Transverse colon (tissue), 4 donors: ENCODE measurements at regions not wholly inside any gene's neighbourhood (a gene's known extent, or its start where the extent isn't known, plus 50 kb on each side); places are given as distances from the start of the nearest gene placed in this dataset.

Experiments
- DNase-seq: peaks from one replicate; pipeline ENCODE4 v3.0.0-alpha.2; 2019
- H3K27ac ChIP-seq, 4 donors: fragments of 200-600 bp; sonication (generic); 2 replicates each; pipeline ENCODE4 v1.5.1; 2016 to 2018; ENCODE audit warnings: inconsistent platforms in 4 of 4
- H3K27me3 ChIP-seq: fragments of 200-600 bp; sonication (generic); 2 replicates; pipeline ENCODE4 v1.5.1; 2017; ENCODE audit warnings: inconsistent platforms
- H3K36me3 ChIP-seq, 4 donors: fragments of 200-600 bp; sonication (generic); 2 replicates each; pipeline ENCODE4 v1.5.1; 2017 to 2019; ENCODE audit warnings: inconsistent platforms in 4 of 4
- H3K4me1 ChIP-seq, 4 donors: fragments of 200-600 bp; sonication (generic); 2 replicates each; pipeline ENCODE4 v1.5.1; 2017 to 2020; ENCODE audit warnings: inconsistent platforms in 4 of 4
- H3K4me3 ChIP-seq, 4 donors: fragments of 200-600 bp; sonication (generic); 1 replicate in 1 of 4; 2 replicates in 3 of 4; pipeline versions ENCODE4 v1.5.1 to v1.6.1; 2017 to 2019; ENCODE audit warnings: inconsistent platforms in 4 of 4
- H3K9me3 ChIP-seq, 2 donors: fragments of 200-600 bp; sonication (generic); 2 replicates each; pipeline ENCODE4 v1.5.1; 2017 to 2019; ENCODE audit warnings: inconsistent platforms in 2 of 2
- EP300 ChIP-seq: sonication (generic); formaldehyde crosslinking; IDR thresholded peaks from one replicate; pipeline ENCODE4 v1.6.1; 2017; ENCODE audit warnings: antibody characterized with exemption, low read depth
- POLR2A ChIP-seq: fragments of 450-650 bp; IDR thresholded peaks from one replicate; pipeline ENCODE4 v1.6.1; 2016; ENCODE audit warnings: antibody characterized with exemption, mild to moderate bottlenecking, moderate library complexity
- POLR2AphosphoS5 ChIP-seq, 3 donors: sonication (generic); formaldehyde crosslinking; IDR thresholded peaks; one replicate each; pipeline ENCODE4 v1.6.1; 2016; ENCODE audit warnings: antibody characterized with exemption in 3 of 3
- WGBS, 2 donors: methylation state at CpG; one replicate each; pipeline ENCODE4 v1.1.5; 2018; ENCODE audit warnings: low coverage in 1 of 2; 5-methylcytosine and 5-hydroxymethylcytosine counted together
- in situ Hi-C, 4 donors: fragments of 200-750 bp; cut with MboI; loops; one replicate each; pipeline versions ENCODE4 v1.15.0 to v1.15.1; 2017; ENCODE audit warnings: low sequenced_read_pairs in 3 of 4, low pct_ligation_motif_present in 1 of 4, low pct_unique_long_range_greater_than_20kb in 1 of 4
- intact Hi-C: fragments of 100-400 bp; cut with DNase I; formaldehyde crosslinking; loops from one replicate; pipeline ENCODE4 v1.15.1; 2023; ENCODE audit warnings: low total_unique reads
- TF ChIP-seq, protein P1 (sequence below), 5 experiments: fragments of 200-600 bp in 3 of 5; fragments of 450-650 bp in 2 of 5; sonication (generic) in 3 of 5; IDR thresholded peaks; 1 replicate in 2 of 5; 2 replicates in 3 of 5; pipeline ENCODE4 v1.5.1; 2016 to 2017; ENCODE audit warnings: antibody characterized with exemption in 5 of 5, inconsistent platforms in 3 of 5, mild to moderate bottlenecking in 2 of 5, moderate library complexity in 1 of 5

DNA sequence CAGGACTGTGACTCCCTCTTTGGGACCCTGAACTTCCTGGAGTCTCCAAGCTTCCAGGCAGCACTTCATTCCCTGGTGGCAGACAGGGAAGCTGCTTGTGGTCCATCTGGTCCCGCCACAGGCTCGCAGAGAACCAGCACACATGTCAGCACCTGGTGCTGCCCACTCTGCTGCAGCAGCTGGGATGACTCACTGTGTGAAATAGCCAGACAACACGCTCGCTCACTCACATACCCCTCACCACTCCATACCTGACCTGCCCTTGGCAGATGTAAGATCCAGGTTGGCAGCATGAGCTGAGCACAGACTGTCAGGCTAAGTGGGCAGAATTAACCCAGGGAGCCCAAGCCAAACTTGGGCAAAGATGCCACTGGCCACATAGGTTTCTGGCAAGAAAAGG, 613.5 kb downstream of the PCDH18 start:
- Histone ChIP-seq H3K27me3 (no peaks in the 10 kb centered on the region), H3K27ac (no peak overlapping the region), H3K9me3 (no peaks in the 10 kb centered on the region), H3K36me3 (no peaks in the 10 kb centered on the region), H3K4me3 (no peak overlapping the region), H3K4me1 (no peaks in the 10 kb centered on the region)
- in situ Hi-C loops, result no loop called here
- no peak for DNase-seq
- TF ChIP-seq, protein P1, sequence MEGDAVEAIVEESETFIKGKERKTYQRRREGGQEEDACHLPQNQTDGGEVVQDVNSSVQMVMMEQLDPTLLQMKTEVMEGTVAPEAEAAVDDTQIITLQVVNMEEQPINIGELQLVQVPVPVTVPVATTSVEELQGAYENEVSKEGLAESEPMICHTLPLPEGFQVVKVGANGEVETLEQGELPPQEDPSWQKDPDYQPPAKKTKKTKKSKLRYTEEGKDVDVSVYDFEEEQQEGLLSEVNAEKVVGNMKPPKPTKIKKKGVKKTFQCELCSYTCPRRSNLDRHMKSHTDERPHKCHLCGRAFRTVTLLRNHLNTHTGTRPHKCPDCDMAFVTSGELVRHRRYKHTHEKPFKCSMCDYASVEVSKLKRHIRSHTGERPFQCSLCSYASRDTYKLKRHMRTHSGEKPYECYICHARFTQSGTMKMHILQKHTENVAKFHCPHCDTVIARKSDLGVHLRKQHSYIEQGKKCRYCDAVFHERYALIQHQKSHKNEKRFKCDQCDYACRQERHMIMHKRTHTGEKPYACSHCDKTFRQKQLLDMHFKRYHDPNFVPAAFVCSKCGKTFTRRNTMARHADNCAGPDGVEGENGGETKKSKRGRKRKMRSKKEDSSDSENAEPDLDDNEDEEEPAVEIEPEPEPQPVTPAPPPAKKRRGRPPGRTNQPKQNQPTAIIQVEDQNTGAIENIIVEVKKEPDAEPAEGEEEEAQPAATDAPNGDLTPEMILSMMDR (IDR thresholded peaks at IDR 0.05), result no peak
- TF ChIP-seq EP300, result no peak
- TF ChIP-seq POLR2A, result no peak
- TF ChIP-seq POLR2AphosphoS5 (IDR thresholded peaks at IDR 0.05), result no peak
- intact Hi-C loops, result no loop called here
- 86% methylated on average over 4 of the region's 4 CpGs; no CpG with 5 or more reads in 1 of the 2 donors for WGBS, 2 donors

DNA sequence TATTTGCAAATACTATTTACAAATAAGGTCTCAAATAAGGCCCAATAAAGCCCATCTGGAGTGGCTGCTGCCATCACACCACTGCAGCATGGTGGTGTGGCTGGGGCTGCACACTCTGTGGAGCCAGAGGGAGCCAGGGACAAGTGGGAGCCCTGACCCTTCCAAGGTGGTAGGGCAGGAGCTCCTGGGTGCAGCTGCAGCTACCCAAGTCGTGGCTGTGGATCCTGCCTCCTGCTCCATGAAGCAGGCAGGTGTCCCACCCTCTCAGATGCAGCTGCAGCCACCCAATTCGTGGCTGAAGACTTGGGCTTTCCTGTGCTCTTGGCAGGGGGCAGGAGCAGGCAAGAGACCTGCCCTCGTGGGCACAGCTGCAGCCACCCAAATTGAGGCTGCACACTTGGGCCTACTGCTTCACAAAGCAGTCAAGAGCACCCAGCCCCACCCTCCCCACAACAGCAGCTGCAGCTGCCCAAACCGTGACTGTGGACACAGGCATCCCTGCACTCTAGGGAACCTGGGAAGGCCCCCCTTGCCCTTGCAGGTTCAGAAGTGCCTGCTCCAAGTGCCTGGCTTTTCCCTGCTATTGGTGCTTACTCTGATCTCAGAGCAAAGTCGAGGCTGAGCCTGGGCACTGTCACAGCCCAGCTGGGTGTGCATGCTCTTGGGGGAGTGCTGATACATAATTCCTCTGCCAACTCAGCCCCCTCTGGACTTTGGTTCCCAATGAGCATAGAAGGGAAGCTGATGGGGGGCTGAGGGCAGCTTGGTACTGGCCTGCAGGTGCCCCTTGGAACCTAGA, 614.8 kb downstream of the PCDH18 start:
- Histone ChIP-seq H3K4me3 (no peak overlapping the region), H3K27ac (no peak overlapping the region), H3K27me3 (no peaks in the 10 kb centered on the region), H3K9me3 (no peaks in the 10 kb centered on the region), H3K36me3 (no peaks in the 10 kb centered on the region), H3K4me1 (no peaks in the 10 kb centered on the region)
- in situ Hi-C loops, result no loop called here
- no peak for TF ChIP-seq POLR2AphosphoS5 (IDR thresholded peaks at IDR 0.05)
- no peak for TF ChIP-seq POLR2A
- TF ChIP-seq, protein P1 (IDR thresholded peaks at IDR 0.05), result no peak
- TF ChIP-seq EP300, result no peak
- WGBS, 2 donors, result 32% methylated on average over 5 of the region's 5 CpGs; no CpG with 5 or more reads in 1 of the 2 donors
- no peak for DNase-seq
- intact Hi-C loops, result no loop called here

DNA sequence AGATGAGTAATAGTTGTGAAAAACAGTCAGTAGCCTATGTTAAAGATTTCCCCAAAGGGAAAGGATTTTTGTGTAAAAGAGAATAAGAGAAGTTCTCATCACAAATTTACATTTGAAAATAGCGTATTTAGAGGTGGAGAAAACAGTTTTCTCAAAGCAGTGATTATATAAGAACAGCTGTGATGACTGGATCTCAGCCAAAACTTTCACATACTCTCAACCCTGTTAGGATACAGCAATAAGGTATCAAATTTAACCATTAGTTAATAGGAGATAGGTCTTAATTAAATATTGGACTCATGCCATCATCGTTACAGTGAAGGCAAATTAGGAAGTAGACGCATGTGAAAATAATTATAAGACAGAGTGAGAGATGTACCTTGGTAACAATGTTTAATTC, 622.7 kb downstream of the PCDH18 start:
- Histone ChIP-seq H3K4me3 (no peak overlapping the region), H3K4me1 (no peaks in the 10 kb centered on the region), H3K9me3 (no peaks in the 10 kb centered on the region), H3K27me3 (no peaks in the 10 kb centered on the region), H3K27ac (no peak overlapping the region), H3K36me3 (no peaks in the 10 kb centered on the region)
- WGBS, 2 donors, result 51 to 66% methylated on average over 3 of the region's 3 CpGs
- no peak for TF ChIP-seq POLR2A
- TF ChIP-seq POLR2AphosphoS5 (IDR thresholded peaks at IDR 0.05), result no peak
- TF ChIP-seq EP300, result no peak
- TF ChIP-seq, protein P1 (IDR thresholded peaks at IDR 0.05), result no peak
- no peak for DNase-seq
- in situ Hi-C loops (no loop called here), intact Hi-C loops (loop anchor here (5.0 kb wide), 1 partner anchor 1808 kb away; no protein-coding TSS in a partner anchor)

DNA sequence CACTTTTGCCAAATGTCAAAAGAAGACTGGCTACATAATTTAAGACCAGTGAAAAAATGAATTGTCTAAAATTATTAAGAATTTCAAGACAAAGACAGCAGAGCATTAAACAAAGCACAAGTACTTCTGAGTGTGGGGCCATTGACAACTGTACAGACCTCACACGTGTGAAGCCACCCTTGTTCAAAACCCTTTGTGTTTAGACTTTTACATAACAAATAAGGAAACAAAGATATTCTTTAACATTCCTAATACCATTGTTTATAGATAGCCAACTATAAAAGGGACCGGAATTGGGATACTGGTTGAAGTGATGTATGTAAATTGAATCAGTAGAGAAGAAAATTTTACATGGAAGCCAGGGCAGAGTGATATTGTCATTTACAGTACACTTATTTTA, 624.2 kb downstream of the PCDH18 start:
- DNase-seq, result no peak
- Histone ChIP-seq H3K27ac (no peak overlapping the region), H3K9me3 (no peaks in the 10 kb centered on the region), H3K4me3 (no peak overlapping the region), H3K27me3 (no peaks in the 10 kb centered on the region), H3K4me1 (no peaks in the 10 kb centered on the region), H3K36me3 (no peaks in the 10 kb centered on the region)
- in situ Hi-C loops (no loop called here), intact Hi-C loops (no loop called here)
- 57 to 58% methylated on average over 2 of the region's 2 CpGs for WGBS, 2 donors
- no peak for TF ChIP-seq EP300
- TF ChIP-seq POLR2AphosphoS5 (IDR thresholded peaks at IDR 0.05), result no peak
- TF ChIP-seq, protein P1 (IDR thresholded peaks at IDR 0.05), result no peak
